Gastrocnemius medialis (tissue), 4 donors: ENCODE measurements at regions not wholly inside any gene's neighbourhood (a gene's known extent, or its start where the extent isn't known, plus 50 kb on each side); places are given as distances from the start of the nearest gene placed in this dataset.

Source experiments
- POLR2A ChIP-seq, 2 donors: fragments of 450-650 bp; IDR thresholded peaks; one replicate each; pipeline ENCODE4 v1.6.1; 2017; ENCODE audit warnings: antibody characterized with exemption in 2 of 2, mild to moderate bottlenecking in 2 of 2, moderate library complexity in 2 of 2
- TF ChIP-seq, protein P1 (sequence below), 5 experiments: fragments of 450-650 bp in 3 of 5; fragments of 200-600 bp in 2 of 5; sonication (generic) in 2 of 5; IDR thresholded peaks in 4 of 5; conservative IDR thresholded peaks in 1 of 5; 1 replicate in 4 of 5; 2 replicates in 1 of 5; pipeline ENCODE4 v1.5.1; 2016 to 2019; ENCODE audit warnings: antibody characterized with exemption in 5 of 5, mild to moderate bottlenecking in 3 of 5, moderate library complexity in 3 of 5

DNA sequence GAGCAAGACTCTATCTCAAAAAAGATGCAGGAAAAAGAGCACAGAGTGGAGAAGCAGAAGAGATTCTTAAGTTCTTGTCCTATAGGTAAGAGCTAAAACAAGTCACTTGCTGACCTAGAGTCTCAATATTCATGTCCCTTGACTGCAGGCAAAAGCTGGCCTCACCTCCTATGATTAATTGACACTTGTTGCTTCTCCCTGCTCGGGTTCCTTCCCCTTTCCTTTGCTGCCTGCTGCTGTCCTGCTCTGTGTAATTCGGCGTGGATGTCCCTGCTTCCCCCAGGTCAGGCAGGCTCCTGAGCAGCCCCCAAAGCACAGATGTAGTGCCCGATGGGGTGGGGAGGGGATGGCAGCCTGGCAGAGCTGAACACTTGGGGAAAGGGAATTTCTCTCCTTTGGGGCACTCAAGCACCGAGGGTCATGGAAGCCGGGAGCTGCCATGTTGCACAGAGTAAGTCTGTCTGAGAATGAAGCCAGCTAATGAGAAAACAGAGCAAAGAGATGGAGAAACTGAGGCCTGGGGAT lies 60.8 kb upstream of the NUP50 start:
- TF ChIP-seq, protein P1, sequence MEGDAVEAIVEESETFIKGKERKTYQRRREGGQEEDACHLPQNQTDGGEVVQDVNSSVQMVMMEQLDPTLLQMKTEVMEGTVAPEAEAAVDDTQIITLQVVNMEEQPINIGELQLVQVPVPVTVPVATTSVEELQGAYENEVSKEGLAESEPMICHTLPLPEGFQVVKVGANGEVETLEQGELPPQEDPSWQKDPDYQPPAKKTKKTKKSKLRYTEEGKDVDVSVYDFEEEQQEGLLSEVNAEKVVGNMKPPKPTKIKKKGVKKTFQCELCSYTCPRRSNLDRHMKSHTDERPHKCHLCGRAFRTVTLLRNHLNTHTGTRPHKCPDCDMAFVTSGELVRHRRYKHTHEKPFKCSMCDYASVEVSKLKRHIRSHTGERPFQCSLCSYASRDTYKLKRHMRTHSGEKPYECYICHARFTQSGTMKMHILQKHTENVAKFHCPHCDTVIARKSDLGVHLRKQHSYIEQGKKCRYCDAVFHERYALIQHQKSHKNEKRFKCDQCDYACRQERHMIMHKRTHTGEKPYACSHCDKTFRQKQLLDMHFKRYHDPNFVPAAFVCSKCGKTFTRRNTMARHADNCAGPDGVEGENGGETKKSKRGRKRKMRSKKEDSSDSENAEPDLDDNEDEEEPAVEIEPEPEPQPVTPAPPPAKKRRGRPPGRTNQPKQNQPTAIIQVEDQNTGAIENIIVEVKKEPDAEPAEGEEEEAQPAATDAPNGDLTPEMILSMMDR (IDR thresholded peaks at IDR 0.05 in 4 of 5, conservative IDR thresholded peaks at IDR 0.05 in 1 of 5) = no peak
- TF ChIP-seq POLR2A (IDR thresholded peaks at IDR 0.05) = no peak
